Limb (tissue), 2 donors: ENCODE measurements at regions not wholly inside any gene's neighbourhood (a gene's known extent, or its start where the extent isn't known, plus 50 kb on each side); places are given as distances from the start of the nearest gene placed in this dataset.

Experiments used
- DNase-seq, 2 donors: peaks; one replicate each; pipeline ENCODE4 v3.0.0-alpha.2; 2016; ENCODE audit errors: extremely low spot score in 2 of 2

DNA sequence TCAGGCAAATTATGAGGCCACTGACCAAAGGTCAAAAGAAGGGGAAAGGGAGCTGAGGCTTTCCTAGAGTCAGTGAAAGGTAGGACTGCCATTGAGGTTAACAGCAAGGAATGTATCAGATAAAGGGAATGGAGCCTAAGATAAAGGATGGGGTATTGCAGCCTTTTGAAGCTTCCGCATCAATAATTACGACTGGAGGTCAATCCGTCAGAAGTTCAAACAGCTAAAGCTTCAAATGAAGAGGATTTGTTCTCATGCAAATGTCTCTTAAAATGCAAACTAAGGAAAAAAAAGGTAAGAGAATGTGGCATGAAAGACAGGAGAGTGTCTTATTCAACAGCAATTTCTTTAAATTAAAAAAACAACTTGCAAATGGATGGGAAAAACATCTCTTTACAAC, 341.1 kb upstream of the RGMB start:
- DNase-seq, result no peak

DNA sequence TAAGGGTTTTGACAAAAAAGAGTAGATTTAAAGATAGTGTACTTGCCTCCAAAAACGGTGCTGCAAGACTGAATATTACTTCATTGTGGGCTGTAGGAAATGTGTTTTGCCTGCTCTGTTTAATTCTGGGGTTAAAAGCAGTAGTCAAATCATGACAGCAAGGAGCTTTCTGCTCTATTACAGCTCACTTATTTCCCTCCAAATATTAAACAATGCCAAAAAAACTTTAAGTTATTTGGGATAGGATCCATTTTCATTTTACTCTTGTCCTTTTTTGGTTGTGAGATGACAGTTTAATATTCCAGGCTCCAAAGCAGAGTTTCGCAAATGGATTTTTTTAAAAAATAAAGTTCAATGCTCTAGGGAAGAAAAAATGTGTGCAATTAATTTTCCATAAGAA, 340.4 kb upstream of the RGMB start:
- DNase-seq, result no peak

DNA sequence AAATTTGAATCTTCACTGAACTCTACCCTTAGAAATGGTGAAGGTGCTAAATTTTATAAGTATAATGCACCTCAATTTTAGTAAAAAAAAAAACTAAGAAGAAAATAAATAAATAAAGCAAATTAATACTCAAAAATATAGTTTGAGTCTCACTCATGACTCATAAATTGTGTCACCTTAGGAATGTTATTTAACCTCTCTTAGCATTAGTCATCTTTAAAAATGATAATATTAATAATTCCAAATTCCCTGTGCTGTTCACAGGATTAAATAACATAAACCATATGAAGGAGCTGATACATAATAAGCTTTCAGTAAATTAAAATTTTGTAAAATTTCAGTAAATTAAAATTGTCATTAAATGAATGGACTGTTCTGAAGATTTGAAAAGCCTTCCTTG, 339.8 kb upstream of the RGMB start:
- DNase-seq, result no peak

DNA sequence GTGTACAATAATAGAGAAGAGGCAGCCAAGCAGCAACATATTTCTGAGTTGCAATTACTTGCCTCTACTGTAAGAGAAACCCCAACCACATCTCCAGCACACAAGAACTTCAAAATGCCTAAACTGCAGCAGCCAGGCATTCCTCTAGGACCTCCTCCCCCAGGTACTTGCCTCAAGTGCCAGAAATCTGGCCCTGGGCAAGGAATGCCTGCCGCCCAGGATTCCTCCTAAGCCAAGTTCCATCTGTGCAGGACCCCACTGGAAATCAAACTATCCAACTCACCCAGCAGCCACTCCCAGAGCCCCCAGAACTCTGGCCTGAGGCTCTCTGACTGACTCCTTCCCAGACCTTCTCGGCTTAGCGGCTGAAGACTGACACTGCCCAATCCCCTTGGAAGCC, 336.8 kb upstream of the RGMB start:
- DNase-seq, result no peak

DNA sequence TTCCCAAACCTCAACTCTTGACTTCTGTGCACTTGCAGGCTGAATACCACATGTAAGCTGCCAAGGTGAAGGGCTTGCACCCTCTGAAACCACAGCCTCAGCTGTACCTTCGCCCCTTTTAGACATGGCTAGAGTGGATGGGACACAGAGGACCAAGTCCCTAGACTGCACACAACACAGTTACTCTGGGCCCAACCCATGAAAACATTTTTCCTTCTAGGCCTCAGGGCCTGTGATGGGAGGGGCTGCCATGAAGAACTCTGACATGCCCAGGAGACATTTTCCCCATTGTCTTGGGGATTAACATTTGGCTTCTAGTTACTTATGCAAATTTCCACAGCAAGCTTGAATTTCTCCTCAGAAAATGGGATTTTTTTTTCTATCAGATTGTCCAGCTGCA, 331.0 kb upstream of the RGMB start:
- no peak for DNase-seq

DNA sequence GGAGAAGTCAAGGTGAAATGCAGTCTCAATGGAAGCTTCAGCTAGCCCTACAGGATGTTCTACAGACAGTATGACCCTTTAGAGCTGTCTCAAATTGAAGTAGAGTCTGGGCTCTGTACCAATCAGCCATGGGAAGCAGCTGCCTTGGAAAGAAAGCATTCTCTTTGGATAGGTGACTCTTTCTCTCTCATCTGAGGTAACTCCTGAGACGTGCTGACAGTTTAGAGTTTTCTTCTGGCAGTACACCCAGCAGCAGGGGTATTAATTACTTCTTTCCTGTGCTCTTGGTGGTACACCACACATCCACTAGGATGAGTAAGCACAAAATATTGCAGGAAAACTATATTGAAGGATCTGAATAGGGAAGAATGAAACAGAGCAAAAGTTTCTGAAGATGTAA, 329.6 kb upstream of the RGMB start:
- no peak for DNase-seq

DNA sequence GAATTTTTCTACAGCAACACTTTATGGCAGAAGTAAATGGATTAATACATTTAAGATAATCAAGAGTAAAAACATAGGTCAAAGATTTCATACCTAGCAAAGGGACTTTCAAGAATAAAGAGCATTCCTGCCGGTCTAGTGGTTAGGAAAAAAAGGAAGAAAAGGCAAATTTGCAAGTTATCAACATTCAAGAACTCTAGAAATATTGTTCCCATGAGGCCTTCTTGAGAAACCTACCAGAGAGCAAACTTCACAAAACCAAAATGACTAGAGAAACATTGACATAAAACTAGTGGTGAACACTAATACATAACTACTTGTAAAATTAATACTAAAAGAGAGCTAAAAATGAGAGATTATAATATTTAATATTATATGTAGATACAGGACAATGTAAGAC, 320.2 kb upstream of the RGMB start:
- no peak for DNase-seq

DNA sequence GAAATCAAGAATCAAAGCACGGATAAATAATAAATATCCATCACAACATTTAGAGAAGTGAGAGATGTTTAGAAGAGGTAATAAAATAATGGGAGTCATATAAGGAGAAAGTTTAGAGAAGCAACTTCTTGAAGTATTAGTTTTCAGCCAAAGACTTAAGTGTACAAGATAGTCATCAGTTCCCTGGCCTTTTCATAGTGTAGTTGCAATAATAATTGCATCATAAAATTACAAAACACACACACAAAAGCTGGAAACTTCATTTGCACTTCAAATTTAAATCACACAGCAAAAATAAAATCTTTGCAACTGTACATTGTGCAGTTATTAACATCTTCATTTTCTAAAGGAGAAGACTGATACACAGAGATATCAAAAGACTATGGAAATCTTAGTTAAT, 319.1 kb upstream of the RGMB start:
- no peak for DNase-seq

DNA sequence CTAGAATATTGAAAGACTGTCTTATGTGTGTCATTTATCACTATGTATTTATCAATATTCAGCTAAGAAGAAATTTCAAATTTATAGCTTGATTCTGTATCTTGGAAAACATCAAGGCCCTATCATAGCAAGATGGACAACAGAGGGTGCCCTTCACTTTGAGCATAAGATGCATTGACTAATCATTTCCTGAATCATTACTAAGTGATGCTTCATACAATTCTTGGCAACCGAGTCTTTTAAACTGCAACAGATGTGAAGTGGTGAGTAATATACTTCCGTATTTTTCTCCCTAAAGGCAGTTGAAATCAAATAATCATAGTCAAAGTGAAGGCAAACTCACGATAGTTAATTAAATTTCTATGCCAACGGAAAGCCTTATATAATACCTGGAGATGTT, 318.6 kb upstream of the RGMB start:
- DNase-seq, result peak in 1 of 2 donors; percentile 63

DNA sequence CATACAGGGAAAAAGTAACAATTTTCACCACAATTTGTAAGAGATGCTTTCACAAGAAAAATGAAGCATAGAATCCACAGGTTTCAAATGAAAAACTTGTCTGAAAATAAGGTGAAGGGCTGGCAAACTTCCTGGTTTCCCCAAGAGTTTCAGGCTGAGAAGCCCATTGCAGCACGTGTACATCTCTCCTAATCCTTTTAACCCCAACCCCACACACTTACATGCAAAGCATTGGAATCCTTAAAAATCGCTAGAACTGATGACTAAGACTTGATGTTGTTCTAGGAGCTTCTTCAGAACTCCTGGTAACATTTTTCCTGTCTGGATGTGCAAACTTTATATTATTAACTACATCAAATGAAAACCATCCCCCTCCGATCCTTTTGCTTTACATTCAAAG, 317.8 kb upstream of the RGMB start:
- no peak for DNase-seq

DNA sequence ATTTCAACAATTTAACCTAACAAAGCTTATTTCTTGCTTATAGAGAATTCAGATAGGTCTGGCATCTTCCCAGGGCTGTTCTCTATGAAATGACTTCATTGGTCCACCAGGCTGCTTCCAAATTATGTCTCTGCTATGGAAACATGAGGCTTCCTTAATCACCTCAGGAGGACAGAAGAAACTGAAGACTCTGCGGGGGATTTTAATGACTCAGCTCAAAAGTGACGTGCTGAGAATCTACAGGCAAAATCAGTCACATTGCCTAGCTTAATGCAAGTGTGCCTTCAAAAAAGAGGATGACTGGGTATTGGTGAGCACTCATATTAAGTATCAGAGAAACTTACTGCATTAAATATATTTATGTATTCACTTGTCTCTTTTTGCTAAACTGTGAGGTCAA, 315.5 kb upstream of the RGMB start:
- no peak for DNase-seq

DNA sequence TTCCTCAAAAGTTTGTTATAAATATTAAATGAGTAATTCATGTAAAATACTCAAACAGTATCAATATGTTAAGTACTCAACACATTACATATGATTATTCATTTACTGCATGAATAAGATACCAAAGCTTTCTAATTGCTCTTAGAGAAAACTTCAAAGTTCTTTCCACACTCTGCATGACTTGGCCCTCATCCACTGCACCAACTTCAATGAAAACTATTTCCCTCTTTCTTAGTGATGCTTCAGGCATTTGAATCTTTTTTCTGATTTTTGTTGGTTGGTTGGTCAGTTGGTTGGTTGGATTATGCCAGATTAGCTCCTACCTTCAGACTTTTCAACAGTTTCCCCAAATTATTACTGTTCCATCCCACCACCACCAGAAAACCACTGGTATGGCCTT, 314.7 kb upstream of the RGMB start:
- DNase-seq, result no peak

DNA sequence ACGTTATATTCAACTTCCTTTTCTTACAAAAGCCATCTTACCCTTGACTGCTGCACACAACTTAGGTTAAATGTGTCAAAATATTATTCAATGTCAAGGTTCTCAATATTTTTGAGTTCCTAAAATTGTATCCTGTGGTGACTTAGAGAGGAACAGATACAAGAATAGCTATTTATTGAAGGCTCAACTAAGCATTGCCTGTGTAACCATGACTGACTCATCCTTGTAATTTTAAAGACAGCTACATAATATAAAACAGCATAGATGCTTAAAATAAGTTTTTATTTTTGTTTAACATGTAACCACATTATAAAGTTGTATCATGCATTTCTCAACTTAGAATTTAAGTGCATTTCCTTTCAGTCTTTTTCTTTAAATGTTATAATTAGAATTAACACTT, 312.9 kb upstream of the RGMB start:
- DNase-seq, result no peak

DNA sequence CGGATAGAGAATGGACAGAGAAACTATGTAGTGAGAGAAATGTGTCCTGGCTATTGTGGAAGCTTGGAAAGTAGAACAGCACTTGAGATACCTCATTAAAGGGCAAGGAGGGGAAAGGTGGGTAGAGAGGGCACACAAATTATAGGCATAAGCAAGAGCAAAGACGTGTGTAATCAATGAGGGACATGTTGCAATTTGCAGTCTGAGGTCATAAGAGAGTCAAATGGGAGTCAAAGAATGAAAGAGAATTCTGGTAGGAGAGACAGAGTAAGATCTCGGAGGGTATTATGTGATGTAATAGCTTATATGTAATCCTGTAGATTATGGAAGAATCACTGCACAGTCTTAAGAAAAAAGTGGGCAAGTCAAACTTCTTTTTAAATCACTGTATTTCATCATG, 312.0 kb upstream of the RGMB start:
- no peak for DNase-seq

DNA sequence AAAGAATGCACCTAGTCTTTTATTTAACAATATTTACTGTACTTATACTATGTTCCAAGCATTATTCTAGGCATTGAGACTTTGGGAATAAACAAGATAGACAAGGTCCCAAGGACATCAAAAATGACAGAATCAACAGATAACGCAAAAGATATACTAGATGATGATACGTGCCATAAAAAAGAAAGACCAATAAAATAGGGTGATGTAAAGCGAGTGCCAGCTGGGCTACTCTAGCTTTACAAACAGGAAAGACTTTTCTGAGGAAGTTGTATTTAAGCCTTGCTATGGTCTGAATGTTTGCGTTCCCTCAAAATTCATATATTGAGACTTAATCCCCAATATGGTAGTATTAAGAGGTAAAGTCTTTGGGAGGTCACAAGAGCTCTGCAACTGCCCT, 310.2 kb upstream of the RGMB start:
- DNase-seq, result no peak

DNA sequence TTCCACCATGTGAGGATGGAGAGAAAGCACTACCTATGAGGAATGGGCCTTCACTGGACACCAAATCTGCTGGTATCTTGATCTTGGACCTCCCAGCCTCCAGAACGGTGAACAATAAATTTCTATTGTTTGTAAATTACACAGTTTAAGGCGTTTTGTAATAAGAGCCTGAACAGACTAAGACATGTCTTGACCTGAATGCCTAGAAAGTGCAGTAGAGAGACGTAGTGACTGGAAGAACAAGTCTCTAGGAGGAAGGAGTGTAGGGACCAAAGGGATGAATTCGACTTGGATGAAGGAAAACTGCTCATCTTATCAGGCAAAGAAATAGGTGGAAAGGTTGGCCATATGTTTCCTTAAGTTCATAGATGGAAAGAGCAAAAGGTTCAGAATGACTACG, 309.8 kb upstream of the RGMB start:
- DNase-seq, result no peak

DNA sequence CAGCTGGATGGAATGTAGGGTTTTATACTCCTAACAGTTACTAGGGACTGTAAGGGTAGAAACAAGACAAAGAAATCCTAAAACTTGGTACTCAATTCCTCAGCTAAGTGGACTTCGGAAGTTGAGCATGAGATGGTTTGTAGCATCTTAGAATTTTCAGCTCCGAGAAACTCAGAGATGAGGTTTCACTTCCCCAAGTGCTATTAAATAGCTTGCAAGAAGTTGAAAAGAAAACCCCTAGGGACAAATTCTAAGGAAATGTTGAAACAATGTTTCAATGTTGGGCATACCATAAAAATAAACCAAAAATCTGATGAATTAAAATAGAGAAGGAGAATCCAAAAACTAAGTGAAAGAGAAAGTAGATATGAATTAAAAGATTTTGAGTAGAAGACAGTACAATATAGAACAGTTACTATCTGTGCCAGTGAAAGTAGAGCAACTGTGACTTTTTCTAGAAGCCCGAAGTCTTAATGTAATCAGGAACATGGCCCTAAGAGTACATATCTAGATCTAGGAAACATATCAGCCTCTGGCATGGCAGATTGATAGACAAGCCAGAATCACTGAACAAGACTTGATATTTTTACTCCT, 308.6 kb upstream of the RGMB start:
- DNase-seq, result no peak

DNA sequence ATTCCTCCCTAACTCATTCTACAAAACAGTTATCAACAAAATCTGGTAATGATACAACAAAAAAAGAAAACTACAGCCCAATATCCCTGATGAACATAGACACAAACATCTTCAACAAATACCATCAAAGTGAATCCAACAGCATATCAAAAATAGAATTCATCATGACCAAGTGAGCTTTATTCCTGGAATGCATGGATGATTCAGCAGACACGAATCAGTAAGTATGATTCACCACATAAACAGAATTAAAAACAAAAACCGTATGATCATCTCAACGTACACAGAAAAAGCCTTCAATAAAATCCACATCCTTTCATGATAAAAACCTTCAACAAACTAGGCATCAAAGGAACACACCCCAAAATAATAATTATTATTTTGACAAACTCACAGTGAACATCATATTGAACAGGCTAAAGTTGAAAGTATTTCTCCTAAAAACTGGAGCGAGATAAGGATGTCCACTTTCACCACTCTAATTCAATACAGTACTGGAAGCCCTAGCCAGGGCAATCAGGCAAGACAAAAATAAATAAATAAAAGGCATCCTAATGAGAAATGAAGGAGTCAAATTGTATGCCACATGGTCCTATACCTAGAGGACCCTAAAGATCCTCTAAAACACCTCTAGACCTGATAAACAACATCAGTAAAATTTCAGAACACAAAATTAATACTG, 305.1 kb upstream of the RGMB start:
- no peak for DNase-seq

DNA sequence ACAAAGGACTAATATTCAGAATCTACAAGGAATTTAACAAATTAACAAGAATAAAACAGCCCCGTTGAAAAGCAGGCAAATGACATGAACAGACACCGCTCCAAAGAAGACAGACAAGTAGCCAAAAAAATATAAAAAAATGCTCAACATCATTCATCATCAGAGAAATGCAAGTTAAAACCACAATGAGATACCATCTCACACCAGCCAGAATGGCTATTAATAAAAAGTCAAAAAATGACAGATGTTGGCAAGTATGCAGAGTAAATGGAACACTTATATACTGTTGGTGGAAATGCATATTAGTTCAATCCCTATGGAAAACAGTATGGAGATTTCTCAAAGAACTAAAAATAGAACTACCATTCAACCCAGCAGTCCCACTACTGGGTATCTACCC, 302.7 kb upstream of the RGMB start:
- DNase-seq, result no peak

DNA sequence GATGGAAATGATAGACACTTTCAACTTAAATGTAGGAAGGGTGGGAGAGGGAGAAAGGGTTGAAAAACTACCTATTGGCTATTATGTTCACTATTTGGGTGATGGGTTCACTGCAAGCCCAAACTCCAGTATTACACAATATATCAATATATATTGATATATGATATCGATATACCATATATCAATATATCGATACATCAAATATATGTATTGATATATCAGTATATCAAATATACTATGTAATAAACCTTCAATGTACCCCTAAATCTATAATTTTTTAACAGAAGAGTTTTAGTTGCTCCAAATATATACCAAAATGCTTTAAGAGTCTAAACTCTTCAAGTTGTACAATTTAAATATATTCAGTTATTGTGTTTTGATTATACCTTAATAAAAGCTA, 302.0 kb upstream of the RGMB start:
- DNase-seq, result no peak

DNA sequence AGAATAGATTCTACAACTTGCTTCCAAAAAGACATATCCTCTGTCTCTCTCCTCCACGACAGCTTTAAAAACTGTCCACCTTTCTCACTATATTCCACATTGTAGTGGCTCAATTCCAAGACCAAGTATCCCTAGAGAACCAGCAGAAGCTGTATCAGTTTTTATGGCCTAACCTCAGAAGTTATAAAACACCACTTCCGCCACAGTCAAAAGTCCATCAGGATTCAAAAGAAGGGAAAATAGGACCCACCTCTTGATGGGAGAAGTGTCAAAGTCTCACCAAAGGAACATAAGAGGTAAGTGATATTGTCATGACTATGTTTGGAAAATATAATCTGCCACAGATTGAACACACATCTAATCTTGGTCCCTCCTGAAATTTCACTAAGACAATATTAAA, 299.2 kb upstream of the RGMB start:
- no peak for DNase-seq

DNA sequence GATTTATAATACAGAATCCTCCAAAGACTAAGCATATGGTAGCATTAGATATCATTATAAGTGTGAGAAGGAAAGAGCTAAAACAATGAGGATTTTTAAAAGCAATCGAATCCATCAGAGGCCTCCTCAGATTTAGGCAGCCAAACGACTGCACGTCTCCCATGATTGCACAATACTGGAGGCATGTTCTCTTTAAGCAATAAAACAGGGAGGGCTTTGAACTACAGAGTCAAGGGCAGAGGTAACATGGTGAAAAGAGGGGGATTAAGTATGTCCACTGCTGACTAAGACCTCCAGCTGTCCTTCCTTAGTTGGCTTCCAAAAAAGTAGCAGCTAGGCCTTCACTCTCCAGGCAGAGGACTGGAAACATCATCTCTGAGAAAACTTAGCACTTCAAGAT, 298.7 kb upstream of the RGMB start:
- DNase-seq, result peak in 1 of 2 donors; percentile 34

DNA sequence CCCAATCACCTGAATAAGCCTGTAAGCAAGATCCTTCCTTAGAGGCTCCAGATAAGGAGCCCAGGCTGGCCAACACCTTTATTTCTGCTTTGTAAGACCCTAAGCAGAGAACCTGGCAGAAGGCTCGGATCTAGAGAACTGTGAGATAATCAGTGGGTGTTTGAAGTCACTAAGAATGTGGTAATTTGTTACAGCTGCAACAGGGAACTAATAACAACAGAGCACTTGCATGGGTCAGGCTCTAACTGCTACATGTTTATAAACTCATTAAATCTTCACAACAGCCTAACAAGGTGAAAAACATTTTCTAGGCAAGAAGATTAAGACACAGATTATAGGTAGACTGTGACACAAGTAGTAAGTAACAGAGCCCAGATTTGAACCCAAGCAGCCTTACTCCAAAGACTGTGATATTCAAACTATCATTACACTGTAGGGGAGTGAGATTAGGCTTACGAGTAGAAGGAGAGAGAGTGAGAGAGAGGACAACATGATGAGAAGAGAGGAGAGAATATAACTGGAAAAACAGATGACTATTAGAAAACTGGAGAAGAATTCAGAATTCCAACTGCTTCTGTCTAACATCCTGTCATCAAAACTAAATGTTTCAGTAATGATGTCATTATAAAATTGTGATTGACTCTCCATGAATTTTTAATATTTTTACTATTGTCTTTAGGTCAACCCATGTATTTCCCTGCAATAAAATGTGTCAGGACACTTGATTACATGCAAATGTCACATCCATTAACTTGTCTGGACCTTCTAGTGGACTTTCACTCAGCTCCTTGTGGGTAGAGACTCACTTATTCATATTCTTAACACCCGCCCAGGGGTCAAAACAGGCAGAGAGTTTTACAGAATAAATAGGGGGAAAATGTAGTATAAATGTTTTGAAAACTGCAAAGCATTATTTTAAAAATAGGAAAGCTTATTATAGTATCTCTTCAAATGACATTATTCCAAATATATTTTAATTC, 290.9 kb upstream of the RGMB start:
- DNase-seq, result peak in 1 of 2 donors; percentile 40
